ENCODE measurements at regions not wholly inside any gene's neighbourhood (a gene's known extent, or its start where the extent isn't known, plus 50 kb on each side); places are given as distances from the start of the nearest gene placed in this dataset.

DNA sequence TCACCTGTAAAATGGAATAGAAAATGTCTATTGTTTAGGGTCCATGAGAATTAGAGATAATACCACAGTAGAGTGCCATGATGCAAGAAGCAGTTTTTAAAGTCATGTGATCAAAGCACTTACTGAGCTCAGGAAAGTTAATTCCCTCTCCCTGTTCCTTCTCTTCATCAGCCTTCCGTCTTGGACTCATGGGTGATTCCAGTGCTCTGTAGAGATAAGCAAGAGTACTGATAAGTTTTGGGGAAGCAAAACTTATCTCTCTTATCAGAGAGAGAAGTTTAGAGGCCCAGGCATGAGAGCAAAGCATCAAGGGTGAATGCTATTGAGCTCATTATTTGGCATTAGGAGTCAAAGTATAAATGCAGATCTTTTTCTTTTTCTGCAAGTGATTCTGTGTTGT is 410.1 kb downstream of the AGTPBP1 start:
- in situ Hi-C loops (cut with MboI; ENCODE audit: low sequenced_read_pairs) (no loop called here), dilution Hi-C loops (cut with HindIII; ENCODE audit: low sequenced_read_pairs, unreplicated experiment) (no loop called here), intact Hi-C loops (cut with micrococcal nuclease) (no loop called here)
- POLR2A ChIA-PET (ENCODE audit: unreplicated experiment): no interaction called here
- H4K8ac ChIP-seq (ENCODE audit: low read depth in 2 of 2, low read length in 2 of 2): no peak overlapping the region
- H3K79me1 ChIP-seq (ENCODE audit: low read depth in 1 of 2, low read length in 2 of 2): no peaks in the 10 kb centered on the region
- H2AK9ac ChIP-seq (replicated peaks; ENCODE audit: low read depth, low read length, poor library complexity): no peak overlapping the region
- H3K4me3 ChIP-seq (ENCODE audit: insufficient read depth, low read depth, low read length): no peak overlapping the region
- no peak overlapping the region for H2AFZ ChIP-seq (replicated peaks; ENCODE audit: low read length, poor library complexity)
- no peak overlapping the region for H3K18ac ChIP-seq (ENCODE audit: low read depth, low read length)
- H3K27ac ChIP-seq (ENCODE audit: insufficient read depth, low read length): no peak overlapping the region
- H3K9me1 ChIP-seq (ENCODE audit: insufficient read depth, low read length): no peaks in the 10 kb centered on the region
- CTCF ChIA-PET: no interaction called here
- ATAC-seq (ENCODE audit: low read depth) (no peak), DNase-seq (no peak)
- no CpG with 5 or more reads among the region's 1 CpG for WGBS, 2 experiments (ENCODE audit: extremely low coverage in 2 of 2, insufficient read length in 1 of 2)
- H3K4me2 ChIP-seq (ENCODE audit: low read depth, low read length): no peak overlapping the region
- no peaks in the 10 kb centered on the region for H4K20me1 ChIP-seq (ENCODE audit: insufficient read depth, low read length)
- TF ChIP-seq USF2 (IDR thresholded peaks at IDR 0.05; ENCODE audit: low read depth, low read length): no peak
- no peak for TF ChIP-seq CEBPB (IDR thresholded peaks at IDR 0.05; ENCODE audit: low read depth, low read length)
- TF ChIP-seq, protein P1, sequence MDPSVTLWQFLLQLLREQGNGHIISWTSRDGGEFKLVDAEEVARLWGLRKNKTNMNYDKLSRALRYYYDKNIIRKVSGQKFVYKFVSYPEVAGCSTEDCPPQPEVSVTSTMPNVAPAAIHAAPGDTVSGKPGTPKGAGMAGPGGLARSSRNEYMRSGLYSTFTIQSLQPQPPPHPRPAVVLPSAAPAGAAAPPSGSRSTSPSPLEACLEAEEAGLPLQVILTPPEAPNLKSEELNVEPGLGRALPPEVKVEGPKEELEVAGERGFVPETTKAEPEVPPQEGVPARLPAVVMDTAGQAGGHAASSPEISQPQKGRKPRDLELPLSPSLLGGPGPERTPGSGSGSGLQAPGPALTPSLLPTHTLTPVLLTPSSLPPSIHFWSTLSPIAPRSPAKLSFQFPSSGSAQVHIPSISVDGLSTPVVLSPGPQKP (IDR thresholded peaks at IDR 0.05; ENCODE audit: borderline replicate concordance, low read depth, low read length): no peak
- TF ChIP-seq RCOR1 (IDR thresholded peaks at IDR 0.05; ENCODE audit: insufficient replicate concordance, low read length): no peak
- no peak for TF ChIP-seq RFX5 (IDR thresholded peaks at IDR 0.05; ENCODE audit: low read depth, low read length)
- TF ChIP-seq FOS (IDR thresholded peaks at IDR 0.05; ENCODE audit: low read depth, low read length): no peak
- no peak for TF ChIP-seq SMC3 (IDR thresholded peaks at IDR 0.05; ENCODE audit: low read depth, low read length)
- TF ChIP-seq MAZ (IDR thresholded peaks at IDR 0.05; ENCODE audit: borderline replicate concordance, low read depth, low read length): no peak
- no peak for TF ChIP-seq RAD21 (IDR thresholded peaks at IDR 0.05; ENCODE audit: low read length)
- no peak for TF ChIP-seq CHD1 (IDR thresholded peaks at IDR 0.05; ENCODE audit: low read depth, low read length)
- no peak for TF ChIP-seq NFE2L2 (IDR thresholded peaks at IDR 0.05; ENCODE audit: low read depth, low read length)
- no peak for TF ChIP-seq MXI1 (IDR thresholded peaks at IDR 0.05; ENCODE audit: borderline replicate concordance, low read depth, low read length)
- TF ChIP-seq CTCF (conservative IDR thresholded peaks at IDR 0.05; ENCODE audit: low read depth, low read length): no peak
- no peak for TF ChIP-seq MAFK (IDR thresholded peaks at IDR 0.05; ENCODE audit: low read depth, low read length)
- no peak for TF ChIP-seq POLR2A (IDR thresholded peaks at IDR 0.05; ENCODE audit: low read depth, low read length)
- TF ChIP-seq BHLHE40 (IDR thresholded peaks at IDR 0.05; ENCODE audit: low read depth, low read length): no peak
- H3K36me3 ChIP-seq (ENCODE audit: control insufficient read depth, insufficient read depth, low read length): no peaks in the 10 kb centered on the region
- H4K91ac ChIP-seq (ENCODE audit: insufficient read depth, low read depth, low read length): no peak overlapping the region
- no peak overlapping the region for H2BK120ac ChIP-seq (ENCODE audit: low read depth, low read length)
- no peak overlapping the region for H3K56ac ChIP-seq (ENCODE audit: extremely low read depth, insufficient read depth, low read length)
- no peak overlapping the region for H3K9ac ChIP-seq (ENCODE audit: low read depth, low read length)
- H2BK20ac ChIP-seq (ENCODE audit: low read depth, low read length): no peak overlapping the region
- no peaks in the 10 kb centered on the region for H3K4me1 ChIP-seq (ENCODE audit: control insufficient read depth, insufficient read depth, low read length)
- H3K4ac ChIP-seq (ENCODE audit: low read depth, low read length): no peak overlapping the region
- no peak overlapping the region for H2BK5ac ChIP-seq (ENCODE audit: low read depth, low read length, poor library complexity, severe bottlenecking)
- no peaks in the 10 kb centered on the region for H3K27me3 ChIP-seq (ENCODE audit: control insufficient read depth, insufficient read depth, low read length)
- H2AK5ac ChIP-seq (ENCODE audit: low read depth, low read length): no peak overlapping the region
- no TSS peak for BruUV-seq (replicated peaks)
- peaks cover 7% of the 10 kb centered on the region for H3K9me3 ChIP-seq (ENCODE audit: control insufficient read depth, insufficient read depth, low read length)
- H3K23ac ChIP-seq (ENCODE audit: low read depth, low read length): no peak overlapping the region
- H3K14ac ChIP-seq (replicated peaks; ENCODE audit: low read depth, low read length): no peak overlapping the region
- H4K5ac ChIP-seq (ENCODE audit: low read depth, low read length): no peak overlapping the region
- H2BK15ac ChIP-seq (ENCODE audit: low read depth, low read length): no peak overlapping the region
